Mammary epithelial cell (primary cell): ENCODE measurements at regions not wholly inside any gene's neighbourhood (a gene's known extent, or its start where the extent isn't known, plus 50 kb on each side); places are given as distances from the start of the nearest gene placed in this dataset.

Source experiments
- EZH2 ChIP-seq: IDR thresholded peaks from 2 replicates; pipeline ENCODE4 v1.6.1; 2012; ENCODE audit warnings: low read length, inconsistent platforms, borderline replicate concordance
- TF ChIP-seq, protein P1 (sequence below), 2 donors: IDR thresholded peaks in 1 of 2; conservative IDR thresholded peaks in 1 of 2; 2 replicates each; pipeline ENCODE4 v1.5.1; 2011 to 2012; ENCODE audit warnings: inconsistent platforms in 2 of 2, low read length in 2 of 2, mild to moderate bottlenecking in 2 of 2, control low read depth in 1 of 2, low read depth in 1 of 2; ENCODE audit not compliant: insufficient read depth in 1 of 2; ENCODE audit errors: extremely low read depth in 1 of 2

DNA sequence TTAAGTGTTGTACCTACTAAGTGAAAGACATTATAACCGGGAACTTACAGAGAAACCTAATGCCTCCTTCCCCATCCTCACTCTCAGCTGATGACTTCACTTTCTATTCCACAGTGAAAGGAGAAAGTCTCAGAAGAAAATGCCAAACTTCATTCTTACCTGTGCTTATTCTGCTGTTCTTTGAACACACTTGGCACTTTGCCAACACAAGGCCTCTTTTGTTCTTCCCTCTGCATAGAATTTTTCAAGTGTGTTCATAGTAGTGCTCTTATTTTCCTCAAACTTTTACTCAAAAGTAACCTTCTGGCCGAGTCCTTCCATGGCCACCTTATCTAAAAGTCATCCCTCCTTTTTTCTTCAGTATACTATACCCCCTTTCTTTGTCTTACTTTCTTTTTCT lies 59.4 kb upstream of the ETV1 start:
- TF ChIP-seq, protein P1, sequence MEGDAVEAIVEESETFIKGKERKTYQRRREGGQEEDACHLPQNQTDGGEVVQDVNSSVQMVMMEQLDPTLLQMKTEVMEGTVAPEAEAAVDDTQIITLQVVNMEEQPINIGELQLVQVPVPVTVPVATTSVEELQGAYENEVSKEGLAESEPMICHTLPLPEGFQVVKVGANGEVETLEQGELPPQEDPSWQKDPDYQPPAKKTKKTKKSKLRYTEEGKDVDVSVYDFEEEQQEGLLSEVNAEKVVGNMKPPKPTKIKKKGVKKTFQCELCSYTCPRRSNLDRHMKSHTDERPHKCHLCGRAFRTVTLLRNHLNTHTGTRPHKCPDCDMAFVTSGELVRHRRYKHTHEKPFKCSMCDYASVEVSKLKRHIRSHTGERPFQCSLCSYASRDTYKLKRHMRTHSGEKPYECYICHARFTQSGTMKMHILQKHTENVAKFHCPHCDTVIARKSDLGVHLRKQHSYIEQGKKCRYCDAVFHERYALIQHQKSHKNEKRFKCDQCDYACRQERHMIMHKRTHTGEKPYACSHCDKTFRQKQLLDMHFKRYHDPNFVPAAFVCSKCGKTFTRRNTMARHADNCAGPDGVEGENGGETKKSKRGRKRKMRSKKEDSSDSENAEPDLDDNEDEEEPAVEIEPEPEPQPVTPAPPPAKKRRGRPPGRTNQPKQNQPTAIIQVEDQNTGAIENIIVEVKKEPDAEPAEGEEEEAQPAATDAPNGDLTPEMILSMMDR (conservative IDR thresholded peaks at IDR 0.05 in 1 of 2, IDR thresholded peaks at IDR 0.05 in 1 of 2; ENCODE audit: extremely low read depth in 1 of 2, insufficient read depth in 1 of 2, low read depth in 1 of 2, low read length in 2 of 2), result no peak
- no peak for TF ChIP-seq EZH2
